Loucy (cell line): ENCODE measurements at regions not wholly inside any gene's neighbourhood (a gene's known extent, or its start where the extent isn't known, plus 50 kb on each side); places are given as distances from the start of the nearest gene placed in this dataset.

ENCODE experiments used
- H2AFZ ChIP-seq: fragments of 200-600 bp; sonication (generic); 2 replicates; pipeline ENCODE4 v1.6.0; 2016; ENCODE audit warnings: antibody characterized with exemption, mild to moderate bottlenecking, low read length, moderate library complexity
- H3F3A ChIP-seq: fragments of 200-600 bp; 2 replicates; pipeline ENCODE4 v1.6.0; 2016; ENCODE audit warnings: antibody characterized with exemption, low read depth, mild to moderate bottlenecking
- H3K27me3 ChIP-seq: fragments of 200-600 bp; sonication (generic); 2 replicates; pipeline ENCODE4 v1.6.1; 2014; ENCODE audit warnings: low read length, mild to moderate bottlenecking; ENCODE audit not compliant: insufficient read depth, poor library complexity, severe bottlenecking
- H3K36me3 ChIP-seq: fragments of 200-600 bp; sonication (generic); 2 replicates; pipeline ENCODE4 v1.6.1; 2016; ENCODE audit warnings: low read length; ENCODE audit not compliant: insufficient read depth
- H3K4me1 ChIP-seq: fragments of 200-600 bp; sonication (generic); 2 replicates; pipeline ENCODE4 v1.5.1; 2014; ENCODE audit warnings: low read length, mild to moderate bottlenecking; ENCODE audit not compliant: insufficient read depth, poor library complexity, severe bottlenecking
- H3K4me2 ChIP-seq: fragments of 200-600 bp; sonication (generic); 2 replicates; pipeline ENCODE4 v1.6.0; 2014; ENCODE audit warnings: antibody characterized with exemption, low read length, low read depth, mild to moderate bottlenecking; ENCODE audit not compliant: poor library complexity, severe bottlenecking
- H3K4me3 ChIP-seq: fragments of 200-600 bp; sonication (generic); 2 replicates; pipeline ENCODE4 v1.5.1; 2014; ENCODE audit warnings: low read length, mild to moderate bottlenecking, mixed read lengths; ENCODE audit not compliant: poor library complexity, severe bottlenecking
- H3K79me2 ChIP-seq: fragments of 200-600 bp; sonication (generic); 2 replicates; pipeline ENCODE4 v1.6.1; 2014; ENCODE audit warnings: low read length; ENCODE audit not compliant: insufficient read depth
- H3K9ac ChIP-seq: fragments of 200-600 bp; sonication (generic); 2 replicates; pipeline ENCODE4 v1.6.0; 2014; ENCODE audit warnings: mild to moderate bottlenecking, low read depth, low read length, moderate library complexity; ENCODE audit not compliant: poor library complexity, severe bottlenecking
- H3K9me2 ChIP-seq: fragments of 200-600 bp; sonication (generic); replicated peaks from 2 replicates; pipeline ENCODE4 v1.6.1; 2016; ENCODE audit warnings: low read depth, low read length, mixed read lengths
- H3K9me3 ChIP-seq: fragments of 200-600 bp; sonication (generic); 2 replicates; pipeline ENCODE4 v1.6.1; 2014; ENCODE audit warnings: mild to moderate bottlenecking, antibody characterized with exemption, low read length, low read depth; ENCODE audit not compliant: insufficient read depth
- H4K20me1 ChIP-seq: fragments of 200-600 bp; sonication (generic); 2 replicates; pipeline ENCODE4 v1.6.0; 2014; ENCODE audit warnings: antibody characterized with exemption, low read length, mild to moderate bottlenecking; ENCODE audit not compliant: insufficient read depth, poor library complexity, severe bottlenecking
- CTCF ChIP-seq: fragments of 200-600 bp; sonication (generic); conservative IDR thresholded peaks from 2 replicates; pipeline ENCODE4 v1.5.1; 2014; ENCODE audit warnings: mild to moderate bottlenecking, antibody characterized with exemption, low read length
- EZH2phosphoT487 ChIP-seq: fragments of 200-600 bp; IDR thresholded peaks from 2 replicates; pipeline ENCODE4 v1.6.1; 2018; ENCODE audit warnings: antibody characterized with exemption, mild to moderate bottlenecking, moderate library complexity, borderline replicate concordance

GRCh38 chr3:147773116-147773630 lies 364.0 kb downstream of the ZIC1 start:
- Histone ChIP-seq H2AFZ (peak overlapping the region; percentile 24; the same call in 1 of the 2 replicates), H3K4me3 (no peak overlapping the region), H4K20me1 (no peaks in the 10 kb centered on the region), H3K9me3 (no peaks in the 10 kb centered on the region), H3F3A (no peaks in the 10 kb centered on the region), H3K9me2 (no peaks in the 10 kb centered on the region), H3K36me3 (no peaks in the 10 kb centered on the region), H3K79me2 (no peaks in the 10 kb centered on the region), H3K27me3 (no peaks in the 10 kb centered on the region), H3K9ac (no peak overlapping the region), H3K4me2 (no peak overlapping the region), H3K4me1 (no peaks in the 10 kb centered on the region)
- no peak for TF ChIP-seq EZH2phosphoT487
- TF ChIP-seq CTCF, result no peak

DNA sequence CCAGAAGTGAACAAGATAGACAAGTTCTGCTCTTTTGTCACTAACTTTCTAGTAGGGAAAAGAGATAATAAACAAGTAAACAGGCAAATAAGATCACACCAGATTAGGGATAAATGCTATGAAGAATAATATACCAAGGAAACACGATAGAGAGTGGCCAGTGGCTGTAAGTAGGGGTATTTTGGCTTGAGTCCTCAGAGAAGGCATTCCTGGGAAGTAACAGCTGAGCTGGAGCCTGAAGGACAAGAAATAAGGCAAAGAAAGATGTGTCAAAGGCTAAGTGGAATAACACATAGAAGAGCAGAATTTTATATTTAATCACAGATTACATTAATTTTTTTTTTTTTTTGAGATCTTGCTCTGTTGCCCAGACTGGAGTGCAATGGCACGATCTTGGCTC lies 366.2 kb downstream of the ZIC1 start:
- H2AFZ ChIP-seq, result no peak overlapping the region
- no peak overlapping the region for H3K4me3 ChIP-seq
- no peaks in the 10 kb centered on the region for H3K9me3 ChIP-seq
- H3K4me1 ChIP-seq, result no peaks in the 10 kb centered on the region
- H4K20me1 ChIP-seq, result no peaks in the 10 kb centered on the region
- no peak overlapping the region for H3K4me2 ChIP-seq
- no peaks in the 10 kb centered on the region for H3K79me2 ChIP-seq
- no peaks in the 10 kb centered on the region for H3K9me2 ChIP-seq
- no peaks in the 10 kb centered on the region for H3K36me3 ChIP-seq
- H3K9ac ChIP-seq, result no peak overlapping the region
- TF ChIP-seq CTCF (no peak), EZH2phosphoT487 (no peak)
- H3F3A ChIP-seq, result no peaks in the 10 kb centered on the region
- H3K27me3 ChIP-seq, result no peaks in the 10 kb centered on the region

DNA sequence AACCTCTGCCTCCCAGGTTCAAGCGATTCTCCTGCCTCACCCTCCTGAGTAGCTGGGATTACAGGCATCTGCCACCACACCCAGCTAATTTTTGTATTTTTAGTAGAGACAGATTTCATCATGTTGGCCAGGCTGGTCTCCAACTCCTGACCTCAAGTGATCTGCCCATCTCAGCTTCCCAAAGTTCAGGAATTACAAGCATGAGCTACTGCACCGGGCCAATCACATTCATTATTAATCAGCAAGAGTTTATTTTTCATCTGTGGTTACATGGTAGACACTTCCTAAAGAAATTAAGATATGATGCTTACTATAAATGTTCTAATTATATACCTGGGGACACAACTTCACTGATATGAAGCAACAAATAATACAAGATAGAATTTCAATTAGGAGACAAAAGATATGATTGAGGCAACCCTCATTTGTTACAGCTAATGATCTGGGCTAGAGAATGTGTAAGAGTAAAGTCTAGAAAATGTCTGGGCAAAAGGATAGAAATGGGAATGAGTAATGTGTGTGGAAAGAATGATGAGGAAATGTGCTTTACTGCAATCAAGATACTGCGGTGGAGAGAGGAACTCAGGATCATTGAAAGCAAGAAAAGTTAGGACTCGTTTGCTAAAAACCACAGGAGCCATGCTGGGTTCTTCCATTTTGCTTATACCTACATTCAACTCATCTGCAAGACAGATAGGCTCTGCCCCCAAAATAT lies 366.8 kb downstream of the ZIC1 start:
- Histone ChIP-seq H3K27me3 (no peaks in the 10 kb centered on the region), H4K20me1 (no peaks in the 10 kb centered on the region), H3K9me2 (no peaks in the 10 kb centered on the region), H3K4me1 (no peaks in the 10 kb centered on the region), H3K36me3 (no peaks in the 10 kb centered on the region), H3K4me3 (no peak overlapping the region), H3K9ac (no peak overlapping the region), H3K79me2 (no peaks in the 10 kb centered on the region), H2AFZ (no peak overlapping the region), H3K4me2 (no peak overlapping the region), H3F3A (no peaks in the 10 kb centered on the region), H3K9me3 (no peaks in the 10 kb centered on the region)
- no peak for TF ChIP-seq EZH2phosphoT487

GRCh38 chr3:147793841-147794240 lies 384.7 kb downstream of the ZIC1 start:
- Histone ChIP-seq H3K36me3 (no peaks in the 10 kb centered on the region), H3K4me2 (no peak overlapping the region), H3K9ac (no peak overlapping the region), H3K79me2 (no peaks in the 10 kb centered on the region), H3F3A (no peaks in the 10 kb centered on the region), H3K9me3 (no peaks in the 10 kb centered on the region), H4K20me1 (no peaks in the 10 kb centered on the region), H3K27me3 (no peaks in the 10 kb centered on the region), H3K4me3 (no peak overlapping the region), H3K4me1 (no peaks in the 10 kb centered on the region), H3K9me2 (no peaks in the 10 kb centered on the region), H2AFZ (no peak overlapping the region)
- no peak for TF ChIP-seq EZH2phosphoT487
- no peak for TF ChIP-seq CTCF
